B cell (primary cell): ENCODE measurements at regions not wholly inside any gene's neighbourhood (a gene's known extent, or its start where the extent isn't known, plus 50 kb on each side); places are given as distances from the start of the nearest gene placed in this dataset.

ENCODE experiments used
- ATAC-seq: fragments of 200-7000 bp; cut with Tn5 transposase; one replicate; pipeline ENCODE4 v1.10.0; 2021; ENCODE audit warnings: low read depth, mild to moderate bottlenecking, moderate number of reproducible peaks, moderate library complexity
- CTCF ChIA-PET: fragments of 350-600 bp; sonication (Branson Sonifier 250); formaldehyde crosslinking; loops from one replicate; lab custom pipeline; 2021; ENCODE audit warnings: antibody characterized with exemption, inconsistent platforms; lab: Charles Lee
- POLR2A ChIA-PET: fragments of 350-600 bp; sonication (Branson Sonifier 250); formaldehyde crosslinking; loops from one replicate; lab custom pipeline; 2021; ENCODE audit warnings: antibody characterized with exemption; lab: Charles Lee
- DNase-seq: peaks from one replicate; pipeline ENCODE4 v3.0.0; 2013
- H2AFZ ChIP-seq: 2 replicates; pipeline ENCODE4 v1.6.1; 2012; ENCODE audit warnings: mild to moderate bottlenecking, low read depth, low read length; ENCODE audit not compliant: insufficient read depth, poor library complexity, severe bottlenecking
- H3K27ac ChIP-seq, 2 donors: 1 replicate in 1 of 2; 2 replicates in 1 of 2; pipeline ENCODE4 v1.5.1; 2012 to 2013; ENCODE audit warnings: low read length in 2 of 2, mild to moderate bottlenecking in 2 of 2, moderate library complexity in 1 of 2
- H3K27me3 ChIP-seq, 4 experiments: fragments of 200-600 bp in 1 of 4; sonication (generic) in 1 of 4; replicated peaks in 1 of 4; 1 replicate in 2 of 4; 2 replicates in 2 of 4; pipeline versions ENCODE4 v1.6.1 to v1.7.0; 2013 to 2016; ENCODE audit warnings: low read length in 3 of 4, mild to moderate bottlenecking in 2 of 4, mixed read lengths in 1 of 4, moderate library complexity in 1 of 4; ENCODE audit not compliant: insufficient read depth in 4 of 4, control insufficient read depth in 3 of 4; ENCODE audit errors: control extremely low read depth in 1 of 4
- H3K36me3 ChIP-seq, 2 experiments: replicated peaks in 1 of 2; 1 replicate in 1 of 2; 2 replicates in 1 of 2; pipeline versions ENCODE4 v1.6.1 to v1.7.1; 2013; ENCODE audit warnings: low read length in 1 of 2; ENCODE audit not compliant: insufficient read depth in 2 of 2, control insufficient read depth in 1 of 2; ENCODE audit errors: control extremely low read depth in 1 of 2, extremely low read depth in 1 of 2
- H3K4me1 ChIP-seq, 2 donors: fragments of 200-600 bp in 1 of 2; sonication (generic) in 1 of 2; 1 replicate in 1 of 2; 2 replicates in 1 of 2; pipeline versions ENCODE4 v1.5.1 to v1.6.1; 2013 to 2017; ENCODE audit warnings: low read length in 2 of 2; ENCODE audit not compliant: control insufficient read depth in 2 of 2, insufficient read depth in 2 of 2
- H3K4me2 ChIP-seq: replicated peaks from 2 replicates; pipeline ENCODE3; 2012; ENCODE audit warnings: mild to moderate bottlenecking, low read depth, low read length; ENCODE audit not compliant: poor library complexity, severe bottlenecking
- H3K4me3 ChIP-seq, 5 experiments: fragments of 200-600 bp in 1 of 5; sonication (generic) in 1 of 5; 1 replicate in 3 of 5; 2 replicates in 2 of 5; pipeline versions ENCODE4 v1.5.1 to v1.7.0; 2011 to 2016; ENCODE audit warnings: low read length in 4 of 5, mild to moderate bottlenecking in 4 of 5, low read depth in 2 of 5, control low read depth in 1 of 5, moderate library complexity in 1 of 5; ENCODE audit not compliant: insufficient read depth in 1 of 5; ENCODE audit errors: control extremely low read depth in 1 of 5, extremely low read depth in 1 of 5
- H3K79me2 ChIP-seq: fragments of 200-600 bp; sonication (generic); one replicate; pipeline ENCODE4 v1.6.0; 2016; ENCODE audit warnings: low read length; ENCODE audit not compliant: control insufficient read depth, insufficient read depth
- H3K9ac ChIP-seq: fragments of 200-600 bp; sonication (generic); 2 replicates; pipeline ENCODE4 v1.6.1; 2017; ENCODE audit warnings: mild to moderate bottlenecking, low read length, moderate library complexity
- H3K9me3 ChIP-seq, 3 donors: one replicate each; pipeline versions ENCODE4 v1.6.1 to v1.7.1; 2013; ENCODE audit warnings: low read length in 2 of 3; ENCODE audit not compliant: control insufficient read depth in 2 of 3, insufficient read depth in 1 of 3; ENCODE audit errors: control extremely low read depth in 1 of 3
- H4K20me1 ChIP-seq: 2 replicates; pipeline ENCODE4 v1.6.0; 2012; ENCODE audit warnings: mild to moderate bottlenecking, low read length; ENCODE audit not compliant: insufficient read depth, control insufficient read depth, poor library complexity, severe bottlenecking
- H3K27ac Mint-ChIP-seq: one replicate; pipeline ENCODE4 v1.8.0; 2021; ENCODE audit warnings: mixed read lengths
- H3K27me3 Mint-ChIP-seq: one replicate; pipeline ENCODE4 v1.8.0; 2021; ENCODE audit warnings: mixed read lengths
- H3K4me1 Mint-ChIP-seq: one replicate; pipeline ENCODE4 v1.8.0; 2021; ENCODE audit warnings: mixed read lengths
- H3K4me3 Mint-ChIP-seq: one replicate; pipeline ENCODE4 v1.8.0; 2021; ENCODE audit warnings: mixed read lengths
- H3K9me3 Mint-ChIP-seq: one replicate; pipeline ENCODE4 v1.8.0; 2022; ENCODE audit warnings: mixed read lengths; ENCODE audit not compliant: insufficient read depth
- CTCF ChIP-seq: fragments of 200-600 bp; IDR thresholded peaks from one replicate; pipeline ENCODE4 v1.8.0; 2022; ENCODE audit warnings: antibody characterized with exemption, mild to moderate bottlenecking
- EZH2 ChIP-seq: IDR thresholded peaks from 2 replicates; pipeline ENCODE4 v1.6.1; 2012; ENCODE audit warnings: borderline replicate concordance, low read depth, mild to moderate bottlenecking, moderate library complexity, low read length; ENCODE audit not compliant: insufficient read depth, poor library complexity, severe bottlenecking
- WGBS: methylation state at CpG from one replicate; pipeline ENCODE4 v1.1.5; 2013; ENCODE audit warnings: missing lambda C conversion rate; ENCODE audit not compliant: insufficient coverage; 5-methylcytosine and 5-hydroxymethylcytosine counted together
- intact Hi-C: fragments of 100-400 bp; cut with micrococcal nuclease; formaldehyde crosslinking; loops from one replicate; pipeline ENCODE4 v1.10.0; 2022

DNA sequence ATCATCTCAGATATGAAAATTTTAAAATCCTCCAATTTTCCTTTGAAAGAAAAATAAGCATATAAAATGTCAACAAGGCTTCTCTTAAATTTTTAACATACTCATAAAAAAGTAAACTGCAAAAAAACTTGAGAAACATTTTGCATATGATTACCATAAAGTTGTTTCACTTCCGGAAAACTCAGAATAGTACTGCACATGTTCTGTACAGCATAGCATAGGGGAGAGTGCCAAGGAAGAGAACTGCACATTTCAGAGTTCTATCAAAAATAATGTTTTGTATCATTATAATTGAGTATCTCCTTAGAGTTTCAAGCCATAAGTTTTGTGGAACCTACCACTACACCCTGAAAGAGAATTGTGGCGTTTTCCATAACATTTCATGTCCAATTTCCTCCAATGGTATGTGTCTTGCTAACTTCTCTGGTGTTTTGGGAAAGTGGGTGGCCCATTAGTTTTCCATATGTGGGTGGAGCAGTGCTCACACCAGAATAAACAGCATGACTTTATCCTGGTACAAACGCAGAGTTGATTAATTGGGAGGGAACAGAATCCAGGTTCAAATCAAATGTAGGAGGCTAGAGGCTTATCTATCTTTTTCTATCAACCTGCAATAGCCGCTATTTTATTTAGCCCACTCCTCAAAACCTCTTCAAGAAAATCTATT is 430.9 kb downstream of the LMO4 start:
- H3K9me3 ChIP-seq, result no peaks in the 10 kb centered on the region
- intact Hi-C loops, result no loop called here
- H3K27ac Mint-ChIP-seq, result no peak overlapping the region
- peak overlapping the region; percentile 24 for H3K4me2 ChIP-seq
- H3K27me3 ChIP-seq, result no peaks in the 10 kb centered on the region
- ATAC-seq, result no peak
- TF ChIP-seq CTCF (no peak), EZH2 (no peak)
- peak overlapping the region; percentile 36 for H3K4me3 Mint-ChIP-seq
- H3K79me2 ChIP-seq, result no peaks in the 10 kb centered on the region
- POLR2A ChIA-PET, result no interaction called here
- peaks cover 14 to 16% of the 10 kb centered on the region in 2 donors for H3K4me1 ChIP-seq
- H2AFZ ChIP-seq, result peak overlapping the region; percentile 18
- no peaks in the 10 kb centered on the region for H3K27me3 Mint-ChIP-seq
- no peaks in the 10 kb centered on the region for H4K20me1 ChIP-seq
- no peak overlapping the region for H3K4me3 ChIP-seq
- H3K9ac ChIP-seq, result no peak overlapping the region
- CTCF ChIA-PET, result no interaction called here
- DNase-seq, result peak; percentile 23
- no peak overlapping the region for H3K27ac ChIP-seq
- H3K36me3 ChIP-seq, result no peaks in the 10 kb centered on the region
- peaks cover 26% of the 10 kb centered on the region for H3K4me1 Mint-ChIP-seq
- no CpG with 5 or more reads among the region's 4 CpGs for WGBS
- H3K9me3 Mint-ChIP-seq, result no peaks in the 10 kb centered on the region

- no CpG with 5 or more reads among the region's 2 CpGs for WGBS
- CTCF ChIA-PET, result no interaction called here
- H3K4me3 ChIP-seq, result no peak overlapping the region
- POLR2A ChIA-PET, result no interaction called here
- no peaks in the 10 kb centered on the region for H3K9me3 Mint-ChIP-seq
- H3K9me3 ChIP-seq, result no peaks in the 10 kb centered on the region
- H3K27ac Mint-ChIP-seq, result no peak overlapping the region
- H3K27me3 Mint-ChIP-seq, result no peaks in the 10 kb centered on the region
- H4K20me1 ChIP-seq, result no peaks in the 10 kb centered on the region
- H3K4me3 Mint-ChIP-seq, result no peak overlapping the region
- H3K27ac ChIP-seq, result no peak overlapping the region
- no peak overlapping the region for H2AFZ ChIP-seq
- TF ChIP-seq EZH2, result no peak
- TF ChIP-seq CTCF, result no peak
- no peak overlapping the region for H3K4me2 ChIP-seq
- no peak for ATAC-seq
- peaks cover 14 to 16% of the 10 kb centered on the region in 2 donors for H3K4me1 ChIP-seq
- peaks cover 26% of the 10 kb centered on the region for H3K4me1 Mint-ChIP-seq
- intact Hi-C loops, result no loop called here
- no peaks in the 10 kb centered on the region for H3K27me3 ChIP-seq
- H3K36me3 ChIP-seq, result no peaks in the 10 kb centered on the region
- no peaks in the 10 kb centered on the region for H3K79me2 ChIP-seq
- H3K9ac ChIP-seq, result no peak overlapping the region
- DNase-seq, result no peak
These were observed 431.5 kb downstream of the LMO4 start for GRCh38 chr1:87760155-87760554.
